Stimulated activated CD8-positive, alpha-beta memory T cell treated with anti-CD3 and anti-CD28 coated beads, Interleukin-4, amount 100 ng/mL, for 1 hour (primary cell): ENCODE measurements at regions not wholly inside any gene's neighbourhood (a gene's known extent, or its start where the extent isn't known, plus 50 kb on each side); places are given as distances from the start of the nearest gene placed in this dataset.
"Not testable (repeated sequence)": the region's sequence is repeated elsewhere in the genome, so short reads cannot be mapped to it uniquely, and the experiment has no call there.

Source experiments
- DNase-seq, 2 donors: peaks; one replicate each; pipeline ENCODE4 v3.0.0-alpha.2; 2020; ENCODE audit warnings: low read depth in 2 of 2, low spot score in 1 of 2

DNA sequence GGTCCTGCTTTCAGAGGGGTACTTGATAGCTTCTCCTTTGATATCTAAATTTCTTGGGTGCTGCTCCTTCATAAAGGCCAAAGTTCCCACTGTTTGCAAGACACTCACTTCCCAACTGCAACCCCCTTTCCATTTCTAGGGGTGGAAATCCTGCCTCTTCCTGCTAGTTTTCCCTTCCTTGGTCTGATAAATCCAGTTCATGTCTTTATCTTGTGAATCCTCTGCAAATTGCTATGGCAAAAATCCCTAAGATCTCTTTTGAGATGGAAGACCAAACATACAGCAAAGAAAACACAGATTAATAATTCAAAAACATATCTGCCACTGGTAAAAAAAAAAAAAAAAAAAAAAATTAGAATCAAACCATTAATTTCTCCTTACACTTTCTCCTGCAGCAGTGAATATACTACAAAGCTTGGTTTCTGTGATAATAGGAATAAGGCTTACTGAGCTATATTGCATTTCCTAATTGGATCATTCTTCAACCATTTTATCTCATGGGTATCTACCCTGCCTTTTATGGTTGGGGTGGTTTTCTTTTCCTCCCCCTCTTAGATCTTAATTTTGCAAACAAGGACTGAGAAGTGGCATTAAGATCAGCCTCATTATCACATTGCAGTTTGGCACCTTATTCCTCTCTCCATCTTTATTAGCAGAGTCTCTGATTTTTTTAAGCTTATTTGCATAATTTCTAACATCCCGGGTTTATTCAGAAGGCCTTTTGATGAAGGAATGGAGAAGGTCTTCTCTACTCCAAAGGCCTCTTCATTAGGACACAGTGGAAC lies 439.1 kb downstream of the XYLT1 start:
- DNase-seq, result no peak

DNA sequence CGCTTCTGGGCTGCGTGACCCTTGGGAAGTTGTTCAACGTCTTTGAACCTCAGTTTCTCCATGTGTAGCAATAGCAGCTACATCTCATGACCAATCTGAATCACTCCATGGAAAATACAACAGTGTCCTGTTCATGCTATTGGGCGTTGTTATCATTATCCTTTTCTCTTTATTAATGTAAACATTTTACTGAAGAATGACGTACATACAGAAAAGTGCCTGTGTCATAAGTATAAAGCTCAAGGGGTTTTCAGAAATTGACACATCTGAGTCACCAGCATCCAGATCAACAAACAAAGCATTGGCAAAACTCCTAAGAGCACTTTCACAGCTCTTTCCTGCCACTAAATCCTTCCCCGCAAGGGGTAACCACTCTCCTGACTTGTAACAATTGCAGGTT lies 438.4 kb downstream of the XYLT1 start:
- no peak for DNase-seq

DNA sequence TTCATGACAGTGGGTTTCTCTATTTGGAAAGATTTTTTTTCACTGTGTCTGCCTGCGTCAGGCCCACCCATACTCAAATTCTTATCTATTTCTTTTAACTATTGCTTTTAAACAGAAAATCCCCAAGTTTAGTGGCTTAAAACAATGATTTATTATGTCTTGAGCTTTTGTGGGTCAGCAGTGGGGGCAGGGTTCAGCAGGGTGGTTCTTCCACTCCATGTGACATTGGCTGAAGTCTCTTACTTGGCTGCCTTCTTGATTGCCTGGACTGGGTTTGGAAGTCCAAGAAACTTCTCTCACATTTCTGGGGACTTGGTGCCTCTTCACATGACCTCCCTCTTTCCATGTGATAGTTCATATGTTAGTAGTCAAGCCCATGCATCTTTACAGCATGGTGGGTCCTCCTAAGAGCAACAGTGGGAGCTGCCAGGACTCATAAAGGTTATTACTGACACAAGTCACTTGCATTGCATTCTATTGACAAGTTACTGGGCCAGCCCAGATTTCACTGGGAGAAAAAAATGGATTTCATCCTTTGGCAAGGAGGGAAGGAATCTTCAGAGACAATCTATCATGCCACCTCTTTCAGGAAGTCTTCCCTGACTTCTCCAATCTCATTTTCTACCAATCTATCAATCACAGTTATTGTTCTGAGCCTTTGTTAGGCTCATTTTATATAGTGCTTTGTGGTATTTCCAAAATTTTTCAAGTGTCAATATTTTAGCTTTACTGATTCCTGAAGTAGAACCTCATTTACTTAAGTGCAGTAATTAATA lies 436.1 kb downstream of the XYLT1 start:
- no peak for DNase-seq

DNA sequence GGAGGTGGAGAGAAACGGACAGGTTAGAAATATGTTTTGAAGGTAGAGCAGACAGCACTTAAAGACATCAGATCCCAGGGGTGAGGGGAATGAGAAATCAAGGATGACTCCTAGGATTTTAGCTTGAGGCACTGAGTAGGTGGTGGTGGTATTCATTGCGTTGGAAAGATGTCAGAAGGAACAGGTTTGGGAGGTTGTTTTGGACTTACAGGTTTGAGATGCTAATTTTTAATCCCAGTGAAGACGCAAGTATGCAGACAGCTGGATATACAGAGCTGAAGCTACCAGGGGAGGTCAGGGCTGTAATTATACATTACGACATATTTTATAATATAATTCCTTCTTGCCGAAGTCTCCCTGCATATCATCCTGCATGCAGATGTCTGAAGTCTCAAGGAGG lies 433.3 kb downstream of the XYLT1 start:
- DNase-seq, result no peak

DNA sequence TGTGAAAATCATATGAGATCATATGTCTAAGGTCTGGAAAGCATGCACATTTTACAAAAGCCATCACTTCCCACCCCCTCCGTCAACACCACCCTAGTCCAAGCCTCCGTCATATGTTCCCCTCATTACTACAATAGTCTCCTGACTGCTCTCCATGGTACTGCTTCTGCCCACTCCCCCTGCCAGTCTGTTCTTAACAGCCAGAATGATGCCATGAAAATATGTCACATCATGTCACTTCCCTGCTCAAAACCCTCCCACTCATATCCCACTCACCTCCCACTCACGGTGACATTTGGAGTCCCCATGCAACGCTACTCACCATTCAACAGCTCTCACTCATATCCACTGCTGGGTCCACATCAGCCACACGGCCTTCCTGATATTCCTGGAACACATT lies 432.3 kb downstream of the XYLT1 start:
- DNase-seq, result no peak

DNA sequence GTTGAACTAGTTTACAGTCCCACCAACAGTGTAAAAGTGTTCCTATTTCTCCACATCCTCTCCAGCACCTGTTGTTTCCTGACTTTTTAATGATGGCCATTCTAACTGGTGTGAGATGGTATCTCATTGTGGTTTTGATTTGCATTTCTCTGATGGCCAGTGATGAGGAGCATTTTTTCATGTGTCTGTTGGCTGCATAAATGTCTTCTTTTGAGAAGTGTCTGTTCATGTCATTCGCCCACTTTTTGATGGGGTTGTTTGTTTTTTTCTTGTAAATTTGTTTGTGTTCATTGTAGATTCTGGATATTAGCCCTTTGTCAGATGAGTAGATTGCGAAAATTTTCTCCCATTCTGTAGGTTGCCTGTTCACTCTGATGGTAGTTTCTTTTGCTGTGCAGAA lies 421.7 kb downstream of the XYLT1 start:
- DNase-seq, result not testable (repeated sequence)

DNA sequence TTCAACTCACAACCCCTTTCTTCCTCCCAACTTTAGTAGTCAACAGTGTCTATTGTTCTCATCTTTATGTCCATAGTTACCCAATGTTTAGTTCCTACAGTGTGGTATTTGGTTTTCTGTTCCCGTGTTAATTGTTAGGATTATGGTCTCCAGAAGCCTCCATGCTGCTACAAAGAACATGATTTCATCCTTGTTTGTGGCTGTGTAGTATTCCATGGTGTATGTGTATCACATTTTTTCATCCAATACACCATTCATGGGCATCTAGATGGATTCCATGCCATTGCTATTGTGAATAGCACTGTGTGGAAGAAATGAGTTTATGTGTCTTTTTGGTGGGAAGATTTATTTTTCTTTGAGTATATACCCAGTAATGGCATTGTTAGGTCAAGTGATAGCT lies 420.3 kb downstream of the XYLT1 start:
- DNase-seq, result no peak
